Endothelial cell of umbilical vein (primary cell): ENCODE measurements at regions not wholly inside any gene's neighbourhood (a gene's known extent, or its start where the extent isn't known, plus 50 kb on each side); places are given as distances from the start of the nearest gene placed in this dataset.

Experiments
- BruUV-seq: library from RNA; stranded (reverse); fragments of 400-500 nt; replicated peaks from 2 replicates; lab custom pipeline; 2021; lab: Mats Ljungman, UMichigan
- CTCF ChIA-PET: fragments of 300-600, 350-600 bp; sonication (Branson Sonifier 250); formaldehyde crosslinking; loops from one replicate; lab custom pipeline; 2021; ENCODE audit warnings: antibody characterized with exemption, inconsistent platforms; lab: Charles Lee
- POLR2A ChIA-PET: fragments of 300-600, 350-600 bp; sonication (Branson Sonifier 250); formaldehyde crosslinking; loops from one replicate; lab custom pipeline; 2021; ENCODE audit warnings: antibody characterized with exemption, inconsistent platforms; lab: Charles Lee
- DNase-seq: peaks from one replicate; pipeline ENCODE4 v3.0.0-alpha.2; 2011; ENCODE audit warnings: low read depth, low spot score
- FAIRE-seq: peaks from 2 replicates; lab custom pipeline; 2011; peaks lifted over from hg19 to GRCh38; lab: Jason Lieb, UNC
- H2AFZ ChIP-seq: 2 replicates; pipeline ENCODE4 v1.6.0; 2012; ENCODE audit warnings: low read depth, low read length, control low read depth, inconsistent platforms
- H3K27ac ChIP-seq: 2 replicates; pipeline ENCODE4 v1.5.1; 2011; ENCODE audit warnings: low read depth, mild to moderate bottlenecking, control low read depth, low read length, moderate library complexity; ENCODE audit not compliant: insufficient read depth
- H3K27me3 ChIP-seq, 2 experiments: 2 replicates each; pipeline versions ENCODE4 v1.6.0 to v1.6.1; 2011; ENCODE audit warnings: low read length in 2 of 2, mixed read lengths in 1 of 2; ENCODE audit not compliant: control insufficient read depth in 2 of 2, insufficient read depth in 2 of 2
- H3K36me3 ChIP-seq, 2 experiments: 2 replicates in 1 of 2; 3 replicates in 1 of 2; pipeline ENCODE4 v1.5.1; 2011; ENCODE audit warnings: low read length in 2 of 2, mild to moderate bottlenecking in 1 of 2, moderate library complexity in 1 of 2; ENCODE audit not compliant: control insufficient read depth in 2 of 2, insufficient read depth in 2 of 2; ENCODE audit errors: extremely low read depth in 1 of 2
- H3K4me1 ChIP-seq: 3 replicates; pipeline ENCODE4 v1.5.1; 2011; ENCODE audit warnings: mild to moderate bottlenecking, low read length; ENCODE audit not compliant: control insufficient read depth, insufficient read depth; ENCODE audit errors: extremely low read depth
- H3K4me2 ChIP-seq: 2 replicates; pipeline ENCODE4 v1.6.1; 2011; ENCODE audit warnings: low read length, control low read depth, mixed read lengths; ENCODE audit not compliant: insufficient read depth
- H3K4me3 ChIP-seq, 3 experiments: fragments of 200-600 bp in 1 of 3; sonication (generic), shearing (Covaris generic) in 1 of 3; replicated peaks in 1 of 3; 2 replicates each; pipeline ENCODE4 v1.5.1; 2011 to 2016; ENCODE audit warnings: control low read depth in 3 of 3, low read length in 3 of 3, mild to moderate bottlenecking in 2 of 3, inconsistent platforms in 1 of 3, low read depth in 1 of 3, moderate library complexity in 1 of 3; ENCODE audit not compliant: insufficient read depth in 1 of 3
- H3K79me2 ChIP-seq: 2 replicates; pipeline ENCODE4 v1.6.0; 2012; ENCODE audit warnings: low read length, inconsistent platforms; ENCODE audit not compliant: control insufficient read depth, insufficient read depth
- H3K9ac ChIP-seq: replicated peaks from 2 replicates; pipeline ENCODE3; 2011; ENCODE audit warnings: low read length, control low read depth; ENCODE audit not compliant: insufficient read depth; ENCODE audit errors: extremely low read depth
- H3K9me1 ChIP-seq: replicated peaks from 3 replicates; pipeline ENCODE4 v1.6.0; 2011; ENCODE audit warnings: mild to moderate bottlenecking, low read length; ENCODE audit not compliant: control insufficient read depth, insufficient read depth; ENCODE audit errors: extremely low read depth
- H3K9me3 ChIP-seq: replicated peaks from 2 replicates; pipeline ENCODE4 v1.5.1; 2012; ENCODE audit warnings: low read length, inconsistent platforms; ENCODE audit not compliant: control insufficient read depth, insufficient read depth
- H4K20me1 ChIP-seq: replicated peaks from 2 replicates; pipeline ENCODE3; 2011; ENCODE audit warnings: mild to moderate bottlenecking, low read length; ENCODE audit not compliant: control insufficient read depth, insufficient read depth; ENCODE audit errors: extremely low read depth
- EZH2 ChIP-seq: IDR thresholded peaks from 2 replicates; pipeline ENCODE4 v1.6.1; 2012; ENCODE audit warnings: borderline replicate concordance, low read depth, mild to moderate bottlenecking, moderate library complexity, low read length, inconsistent platforms; ENCODE audit not compliant: severe bottlenecking
- FOS ChIP-seq: IDR thresholded peaks from 2 replicates; pipeline ENCODE4 v1.6.1; 2011; ENCODE audit warnings: mild to moderate bottlenecking, low read length, moderate library complexity, borderline replicate concordance; ENCODE audit not compliant: insufficient read depth
- GATA2 ChIP-seq: IDR thresholded peaks from 2 replicates; pipeline ENCODE4 v1.7.0; 2011; ENCODE audit warnings: low read depth, mild to moderate bottlenecking, moderate library complexity, mixed read lengths, low read length; ENCODE audit not compliant: insufficient read length, insufficient read depth
- JUN ChIP-seq: IDR thresholded peaks from 2 replicates; pipeline ENCODE4 v1.6.1; 2011; ENCODE audit warnings: borderline replicate concordance, low read depth; ENCODE audit not compliant: insufficient read length, insufficient read depth
- MYC ChIP-seq: IDR thresholded peaks from one replicate; pipeline ENCODE4 v1.6.1; 2011; ENCODE audit warnings: mild to moderate bottlenecking, low read depth, low read length
- POLR2A ChIP-seq: IDR thresholded peaks from 2 replicates; pipeline ENCODE4 v1.6.1; 2012; ENCODE audit warnings: low read depth, mild to moderate bottlenecking, control low read depth, low read length
- dilution Hi-C: fragments of 300-500 bp; cut with MboI; formaldehyde crosslinking; loops from one replicate; pipeline ENCODE4 v1.15.0; 2019; ENCODE audit warnings: low sequenced_read_pairs; ENCODE audit not compliant: extremely low pct_ligation_motif_present
- intact Hi-C: fragments of 100-400 bp; cut with micrococcal nuclease; formaldehyde crosslinking; loops from one replicate; pipeline ENCODE4 v1.10.0; 2022
- TF ChIP-seq, protein P1 (sequence below), 2 donors: IDR thresholded peaks; 1 replicate in 1 of 2; 2 replicates in 1 of 2; pipeline ENCODE4 v1.5.1; 2011; ENCODE audit warnings: low read length in 2 of 2, mild to moderate bottlenecking in 2 of 2, moderate library complexity in 2 of 2, control low read depth in 1 of 2, inconsistent platforms in 1 of 2, low read depth in 1 of 2; ENCODE audit not compliant: insufficient read depth in 1 of 2; ENCODE audit errors: extremely low read depth in 1 of 2
- TF ChIP-seq, protein P2 (sequence below): IDR thresholded peaks from 2 replicates; pipeline ENCODE4 v1.6.1; 2011; ENCODE audit not compliant: insufficient read depth, insufficient read length

DNA sequence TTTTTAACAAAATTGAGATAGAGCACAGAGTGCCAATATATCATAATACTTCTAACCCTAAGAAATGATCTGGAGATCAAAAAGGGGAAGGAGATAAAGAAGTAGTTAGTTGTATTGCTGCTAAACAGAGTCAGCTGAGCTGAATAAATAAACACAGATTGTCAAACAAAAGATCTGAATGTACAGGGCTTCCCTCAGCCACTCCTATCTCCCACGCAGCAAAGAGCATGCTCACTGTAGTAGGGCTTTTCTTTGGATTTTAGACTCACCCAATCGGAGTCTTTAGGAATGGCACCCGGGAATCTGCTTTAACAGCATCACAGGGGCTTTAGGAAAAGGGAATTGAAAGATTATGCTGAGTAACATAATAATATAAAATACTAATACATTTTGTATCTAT lies 222.2 kb upstream of the STXBP5 start:
- Histone ChIP-seq H3K9me3 (no peaks in the 10 kb centered on the region), H3K79me2 (no peaks in the 10 kb centered on the region), H2AFZ (no peak overlapping the region), H3K9ac (no peak overlapping the region), H3K4me2 (no peak overlapping the region), H3K27ac (no peak overlapping the region), H3K4me1 (no peaks in the 10 kb centered on the region), H3K27me3 (no peaks in the 10 kb centered on the region), H4K20me1 (no peaks in the 10 kb centered on the region), H3K36me3 (no peaks in the 10 kb centered on the region), H3K9me1 (no peaks in the 10 kb centered on the region), H3K4me3 (no peak overlapping the region)
- TF ChIP-seq, protein P1, sequence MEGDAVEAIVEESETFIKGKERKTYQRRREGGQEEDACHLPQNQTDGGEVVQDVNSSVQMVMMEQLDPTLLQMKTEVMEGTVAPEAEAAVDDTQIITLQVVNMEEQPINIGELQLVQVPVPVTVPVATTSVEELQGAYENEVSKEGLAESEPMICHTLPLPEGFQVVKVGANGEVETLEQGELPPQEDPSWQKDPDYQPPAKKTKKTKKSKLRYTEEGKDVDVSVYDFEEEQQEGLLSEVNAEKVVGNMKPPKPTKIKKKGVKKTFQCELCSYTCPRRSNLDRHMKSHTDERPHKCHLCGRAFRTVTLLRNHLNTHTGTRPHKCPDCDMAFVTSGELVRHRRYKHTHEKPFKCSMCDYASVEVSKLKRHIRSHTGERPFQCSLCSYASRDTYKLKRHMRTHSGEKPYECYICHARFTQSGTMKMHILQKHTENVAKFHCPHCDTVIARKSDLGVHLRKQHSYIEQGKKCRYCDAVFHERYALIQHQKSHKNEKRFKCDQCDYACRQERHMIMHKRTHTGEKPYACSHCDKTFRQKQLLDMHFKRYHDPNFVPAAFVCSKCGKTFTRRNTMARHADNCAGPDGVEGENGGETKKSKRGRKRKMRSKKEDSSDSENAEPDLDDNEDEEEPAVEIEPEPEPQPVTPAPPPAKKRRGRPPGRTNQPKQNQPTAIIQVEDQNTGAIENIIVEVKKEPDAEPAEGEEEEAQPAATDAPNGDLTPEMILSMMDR (IDR thresholded peaks at IDR 0.05; ENCODE audit: extremely low read depth in 1 of 2, insufficient read depth in 1 of 2, low read depth in 1 of 2, low read length in 2 of 2) = no peak
- no peak for TF ChIP-seq JUN
- TF ChIP-seq GATA2 = no peak
- no peak for TF ChIP-seq FOS
- TF ChIP-seq, protein P2, sequence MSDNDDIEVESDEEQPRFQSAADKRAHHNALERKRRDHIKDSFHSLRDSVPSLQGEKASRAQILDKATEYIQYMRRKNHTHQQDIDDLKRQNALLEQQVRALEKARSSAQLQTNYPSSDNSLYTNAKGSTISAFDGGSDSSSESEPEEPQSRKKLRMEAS = no peak
- no peak for TF ChIP-seq MYC
- TF ChIP-seq POLR2A = no peak
- no peak for TF ChIP-seq EZH2
- no TSS peak for BruUV-seq
- dilution Hi-C loops (no loop called here), intact Hi-C loops (no loop called here)
- FAIRE-seq (no peak), DNase-seq (no peak)
- CTCF ChIA-PET = no interaction called here
- POLR2A ChIA-PET = no interaction called here
